ENCODE measurements at regions not wholly inside any gene's neighbourhood (a gene's known extent, or its start where the extent isn't known, plus 50 kb on each side); places are given as distances from the start of the nearest gene placed in this dataset.
A peak's percentile ranks its signal among the peaks of the same experiment; 100 is the strongest.

GRCh38 chr15:38687775-38688495 lies 123.3 kb upstream of the RASGRP1 start:
- CTCF ChIA-PET: interaction anchor here (0.9 to 12.2 kb wide), 12 partner anchors 9 to 247 kb away, joined by 3 to 185 read pairs (median 8); partner anchors contain the start of genes FAM98B and RASGRP1

GRCh38 chr15:38688761-38689160 lies 124.1 kb upstream of the RASGRP1 start:
- POLR2A ChIA-PET: interaction anchor here (1.0 kb wide), 1 partner anchor 11 kb away, joined by 5 read pairs; no protein-coding TSS in a partner anchor
- Histone ChIP-seq H3K27me3 (replicated peaks in 2 of 5; ENCODE audit: control insufficient read depth in 4 of 5, insufficient read depth in 5 of 5, low read length in 4 of 5) (no peaks in the 10 kb centered on the region), H3K36me3 (ENCODE audit: control insufficient read depth in 4 of 4, insufficient read depth in 4 of 4, low read length in 3 of 4) (no peaks in the 10 kb centered on the region), H3K4me1 (ENCODE audit: control extremely low read depth in 1 of 4, control insufficient read depth in 4 of 4, insufficient read depth in 4 of 4, low read length in 3 of 4) (peaks cover 5 to 41% (median 18%) of the 10 kb centered on the region in 4 experiments), H3K27ac (ENCODE audit: insufficient read depth in 1 of 2, low read depth in 1 of 2, low read length in 2 of 2, poor library complexity in 1 of 2, severe bottlenecking in 2 of 2) (no peak overlapping the region), H3K4me3 (ENCODE audit: control insufficient read depth in 1 of 7, extremely low read depth in 1 of 7, insufficient read depth in 4 of 7, low read depth in 2 of 7, low read length in 6 of 7) (no peak overlapping the region), H3K9me3 (ENCODE audit: control extremely low read depth in 1 of 5, control insufficient read depth in 4 of 5, insufficient read depth in 2 of 5, low read depth in 1 of 5, low read length in 4 of 5) (no peaks in the 10 kb centered on the region)
- no CpG with 5 or more reads among the region's 1 CpG for WGBS (ENCODE audit: insufficient coverage)
- DNase-seq: no peak
- CTCF ChIA-PET: interaction anchor here (0.9 to 12.2 kb wide), 12 partner anchors 9 to 248 kb away, joined by 3 to 185 read pairs (median 12); partner anchors contain the start of genes FAM98B and RASGRP1

More at GRCh38 chr15:38687775-38688495, 123.3 kb upstream of the RASGRP1 start:
- WGBS (ENCODE audit: insufficient coverage): 100% methylated on average over 6 of the region's 7 CpGs
- Histone ChIP-seq H3K4me3 (ENCODE audit: control insufficient read depth in 1 of 7, extremely low read depth in 1 of 7, insufficient read depth in 4 of 7, low read depth in 2 of 7, low read length in 6 of 7) (no peak overlapping the region), H3K27ac (ENCODE audit: insufficient read depth in 1 of 2, low read depth in 1 of 2, low read length in 2 of 2, poor library complexity in 1 of 2, severe bottlenecking in 2 of 2) (no peak overlapping the region), H3K27me3 (replicated peaks in 2 of 5; ENCODE audit: control insufficient read depth in 4 of 5, insufficient read depth in 5 of 5, low read length in 4 of 5) (no peaks in the 10 kb centered on the region), H3K36me3 (ENCODE audit: control insufficient read depth in 4 of 4, insufficient read depth in 4 of 4, low read length in 3 of 4) (no peaks in the 10 kb centered on the region), H3K4me1 (ENCODE audit: control extremely low read depth in 1 of 4, control insufficient read depth in 4 of 4, insufficient read depth in 4 of 4, low read length in 3 of 4) (peaks cover 5 to 46% (median 19%) of the 10 kb centered on the region in 4 experiments), H3K9me3 (ENCODE audit: control extremely low read depth in 1 of 5, control insufficient read depth in 4 of 5, insufficient read depth in 2 of 5, low read depth in 1 of 5, low read length in 4 of 5) (no peaks in the 10 kb centered on the region)
- POLR2A ChIA-PET: interaction anchor here (0.7 to 1.0 kb wide), 2 partner anchors 8 to 12 kb away, joined by 3 to 5 read pairs; no protein-coding TSS in a partner anchor
- DNase-seq: no peak

GRCh38 chr15:38689522-38689921 lies 124.9 kb upstream of the RASGRP1 start:
- Histone ChIP-seq H3K4me3 (ENCODE audit: control insufficient read depth in 1 of 7, extremely low read depth in 1 of 7, insufficient read depth in 4 of 7, low read depth in 2 of 7, low read length in 6 of 7) (no peak overlapping the region), H3K4me1 (ENCODE audit: control extremely low read depth in 1 of 4, control insufficient read depth in 4 of 4, insufficient read depth in 4 of 4, low read length in 3 of 4) (peaks cover 5 to 37% (median 15%) of the 10 kb centered on the region in 4 experiments), H3K27me3 (replicated peaks in 2 of 5; ENCODE audit: control insufficient read depth in 4 of 5, insufficient read depth in 5 of 5, low read length in 4 of 5) (no peaks in the 10 kb centered on the region), H3K27ac (ENCODE audit: insufficient read depth in 1 of 2, low read depth in 1 of 2, low read length in 2 of 2, poor library complexity in 1 of 2, severe bottlenecking in 2 of 2) (no peak overlapping the region), H3K9me3 (ENCODE audit: control extremely low read depth in 1 of 5, control insufficient read depth in 4 of 5, insufficient read depth in 2 of 5, low read depth in 1 of 5, low read length in 4 of 5) (no peaks in the 10 kb centered on the region), H3K36me3 (ENCODE audit: control insufficient read depth in 4 of 4, insufficient read depth in 4 of 4, low read length in 3 of 4) (no peaks in the 10 kb centered on the region)
- WGBS (ENCODE audit: insufficient coverage): 75% methylated on average over 1 of the region's 2 CpGs
- ChIA-PET POLR2A (no interaction called here), CTCF (interaction anchor here (1.0 to 12.2 kb wide), 12 partner anchors 11 to 249 kb away, joined by 3 to 185 read pairs (median 12); partner anchors contain the start of gene RASGRP1)
- DNase-seq: no peak

- no peak for DNase-seq
- no peak overlapping the region for H3K4me3 ChIP-seq (ENCODE audit: control insufficient read depth in 1 of 7, extremely low read depth in 1 of 7, insufficient read depth in 4 of 7, low read depth in 2 of 7, low read length in 6 of 7)
- H3K27ac ChIP-seq (ENCODE audit: insufficient read depth in 1 of 2, low read depth in 1 of 2, low read length in 2 of 2, poor library complexity in 1 of 2, severe bottlenecking in 2 of 2): no peak overlapping the region
- WGBS (ENCODE audit: insufficient coverage): 97% methylated on average over 3 of the region's 5 CpGs
- ChIA-PET POLR2A (interaction anchor here (0.6 kb wide), 1 partner anchor 27 kb away, joined by 3 read pairs; no protein-coding TSS in a partner anchor), CTCF (interaction anchor here (1.0 to 12.2 kb wide), 18 partner anchors 8 to 694 kb away, joined by 3 to 185 read pairs (median 6); partner anchors contain the start of gene RASGRP1)
- no peaks in the 10 kb centered on the region for H3K36me3 ChIP-seq (ENCODE audit: control insufficient read depth in 4 of 4, insufficient read depth in 4 of 4, low read length in 3 of 4)
- no peaks in the 10 kb centered on the region for H3K27me3 ChIP-seq (replicated peaks in 2 of 5; ENCODE audit: control insufficient read depth in 4 of 5, insufficient read depth in 5 of 5, low read length in 4 of 5)
- H3K4me1 ChIP-seq (ENCODE audit: control extremely low read depth in 1 of 4, control insufficient read depth in 4 of 4, insufficient read depth in 4 of 4, low read length in 3 of 4): peaks cover 5 to 34% (median 15%) of the 10 kb centered on the region in 4 experiments
- no peaks in the 10 kb centered on the region for H3K9me3 ChIP-seq (ENCODE audit: control extremely low read depth in 1 of 5, control insufficient read depth in 4 of 5, insufficient read depth in 2 of 5, low read depth in 1 of 5, low read length in 4 of 5)
Measured at GRCh38 chr15:38690216-38690615, 125.6 kb upstream of the RASGRP1 start.

GRCh38 chr15:38690719-38691332 lies 126.2 kb upstream of the RASGRP1 start:
- no peak overlapping the region for H3K27ac ChIP-seq (ENCODE audit: insufficient read depth in 1 of 2, low read depth in 1 of 2, low read length in 2 of 2, poor library complexity in 1 of 2, severe bottlenecking in 2 of 2)
- no peaks in the 10 kb centered on the region for H3K36me3 ChIP-seq (ENCODE audit: control insufficient read depth in 4 of 4, insufficient read depth in 4 of 4, low read length in 3 of 4)
- CTCF ChIA-PET: interaction anchor here (1.0 to 12.2 kb wide), 19 partner anchors 8 to 694 kb away, joined by 3 to 185 read pairs (median 7); partner anchors contain the start of gene RASGRP1
- POLR2A ChIA-PET: interaction anchor here (0.6 kb wide), 1 partner anchor 28 kb away, joined by 3 read pairs; no protein-coding TSS in a partner anchor
- no peak overlapping the region for H3K4me3 ChIP-seq (ENCODE audit: control insufficient read depth in 1 of 7, extremely low read depth in 1 of 7, insufficient read depth in 4 of 7, low read depth in 2 of 7, low read length in 6 of 7)
- H3K9me3 ChIP-seq (ENCODE audit: control extremely low read depth in 1 of 5, control insufficient read depth in 4 of 5, insufficient read depth in 2 of 5, low read depth in 1 of 5, low read length in 4 of 5): no peaks in the 10 kb centered on the region
- peak; percentile 82 to 91 (median 88) for DNase-seq
- peaks cover 5 to 38% (median 19%) of the 10 kb centered on the region in 4 experiments for H3K4me1 ChIP-seq (ENCODE audit: control extremely low read depth in 1 of 4, control insufficient read depth in 4 of 4, insufficient read depth in 4 of 4, low read length in 3 of 4)
- WGBS (ENCODE audit: insufficient coverage): 60% methylated on average over 4 of the region's 4 CpGs
- H3K27me3 ChIP-seq (replicated peaks in 2 of 5; ENCODE audit: control insufficient read depth in 4 of 5, insufficient read depth in 5 of 5, low read length in 4 of 5): no peaks in the 10 kb centered on the region

- H3K9me3 ChIP-seq (ENCODE audit: control extremely low read depth in 1 of 5, control insufficient read depth in 4 of 5, insufficient read depth in 2 of 5, low read depth in 1 of 5, low read length in 4 of 5): no peaks in the 10 kb centered on the region
- 100% methylated on average over 2 of the region's 2 CpGs for WGBS (ENCODE audit: insufficient coverage)
- H3K27ac ChIP-seq (ENCODE audit: insufficient read depth in 1 of 2, low read depth in 1 of 2, low read length in 2 of 2, poor library complexity in 1 of 2, severe bottlenecking in 2 of 2): no peak overlapping the region
- ChIA-PET POLR2A (no interaction called here), CTCF (interaction anchor here (1.2 to 12.2 kb wide), 14 partner anchors 9 to 695 kb away, joined by 3 to 185 read pairs (median 7); partner anchors contain the start of gene RASGRP1)
- H3K4me1 ChIP-seq (ENCODE audit: control extremely low read depth in 1 of 4, control insufficient read depth in 4 of 4, insufficient read depth in 4 of 4, low read length in 3 of 4): peaks cover 5 to 44% (median 25%) of the 10 kb centered on the region in 4 experiments
- no peak for DNase-seq
- H3K4me3 ChIP-seq (ENCODE audit: control insufficient read depth in 1 of 7, extremely low read depth in 1 of 7, insufficient read depth in 4 of 7, low read depth in 2 of 7, low read length in 6 of 7): no peak overlapping the region
- H3K27me3 ChIP-seq (replicated peaks in 2 of 5; ENCODE audit: control insufficient read depth in 4 of 5, insufficient read depth in 5 of 5, low read length in 4 of 5): no peaks in the 10 kb centered on the region
- no peaks in the 10 kb centered on the region for H3K36me3 ChIP-seq (ENCODE audit: control insufficient read depth in 4 of 4, insufficient read depth in 4 of 4, low read length in 3 of 4)
Measured at GRCh38 chr15:38691377-38691776, 126.8 kb upstream of the RASGRP1 start.
